Bronchial epithelial cell (primary cell): ENCODE measurements at regions not wholly inside any gene's neighbourhood (a gene's known extent, or its start where the extent isn't known, plus 50 kb on each side); places are given as distances from the start of the nearest gene placed in this dataset.
A peak's percentile ranks its signal among the peaks of the same experiment; 100 is the strongest.
"Not testable (repeated sequence)": the region's sequence is repeated elsewhere in the genome, so short reads cannot be mapped to it uniquely, and the experiment has no call there.

Source experiments
- DNase-seq: peaks from one replicate; pipeline ENCODE4 v3.0.0-alpha.2; 2010; ENCODE audit warnings: low read depth
- FAIRE-seq: peaks from 2 replicates; lab custom pipeline; 2011; peaks lifted over from hg19 to GRCh38; lab: Jason Lieb, UNC
- H3K27me3 ChIP-seq: 2 replicates; pipeline ENCODE4 v1.5.1; 2011; ENCODE audit warnings: low read length; ENCODE audit not compliant: control insufficient read depth, insufficient read depth
- H3K36me3 ChIP-seq: 2 replicates; pipeline ENCODE4 v1.5.1; 2011; ENCODE audit warnings: low read length; ENCODE audit not compliant: control insufficient read depth, insufficient read depth
- H3K4me3 ChIP-seq: 2 replicates; pipeline ENCODE4 v1.5.1; 2011; ENCODE audit warnings: mild to moderate bottlenecking, low read depth, low read length, control low read depth
- CTCF ChIP-seq: IDR thresholded peaks from 2 replicates; pipeline ENCODE4 v1.5.1; 2011; ENCODE audit warnings: mild to moderate bottlenecking, moderate library complexity, low read length, control low read depth, inconsistent platforms; ENCODE audit not compliant: insufficient read depth, severe bottlenecking

- no peaks in the 10 kb centered on the region for H3K36me3 ChIP-seq
- H3K4me3 ChIP-seq, result no peak overlapping the region
- DNase-seq (peak; percentile 57), FAIRE-seq (no peak)
- no peaks in the 10 kb centered on the region for H3K27me3 ChIP-seq
- no peak for TF ChIP-seq CTCF
These were observed 106.4 kb upstream of the FAM241A start for GRCh38 chr4:112038861-112039260.

- H3K27me3 ChIP-seq, H3K4me3 ChIP-seq, FAIRE-seq, DNase-seq, H3K36me3 ChIP-seq: not testable (repeated sequence)
These were observed 96.1 kb upstream of the FAM241A start for GRCh38 chr4:112049119-112049518.

- H3K36me3 ChIP-seq, result no peaks in the 10 kb centered on the region
- FAIRE-seq (no peak), DNase-seq (no peak)
- H3K27me3 ChIP-seq, result no peaks in the 10 kb centered on the region
- no peak overlapping the region for H3K4me3 ChIP-seq
- TF ChIP-seq CTCF, result no peak
These were observed 91.4 kb upstream of the FAM241A start for GRCh38 chr4:112053825-112054350.

- no peaks in the 10 kb centered on the region for H3K36me3 ChIP-seq
- no peak for DNase-seq
- H3K4me3 ChIP-seq, result no peak overlapping the region
- no peak for TF ChIP-seq CTCF
- no peak for FAIRE-seq
- H3K27me3 ChIP-seq, result no peaks in the 10 kb centered on the region
These were observed 90.2 kb upstream of the FAM241A start for GRCh38 chr4:112055100-112055499.

GRCh38 chr4:112057470-112057869, 87.8 kb upstream of the FAM241A start:
- no peak for TF ChIP-seq CTCF
- FAIRE-seq (no peak), DNase-seq (no peak)
- Histone ChIP-seq H3K36me3 (no peaks in the 10 kb centered on the region), H3K27me3 (no peaks in the 10 kb centered on the region), H3K4me3 (no peak overlapping the region)

GRCh38 chr4:112058433-112058832, 86.8 kb upstream of the FAM241A start:
- H3K27me3 ChIP-seq, result no peaks in the 10 kb centered on the region
- DNase-seq, result peak; percentile 58
- no peaks in the 10 kb centered on the region for H3K36me3 ChIP-seq
- no peak for FAIRE-seq
- TF ChIP-seq CTCF, result no peak
- no peak overlapping the region for H3K4me3 ChIP-seq
